ENCODE measurements at regions not wholly inside any gene's neighbourhood (a gene's known extent, or its start where the extent isn't known, plus 50 kb on each side); places are given as distances from the start of the nearest gene placed in this dataset.

- DNase-seq = no peak
Observed at GRCh38 chr7:18262058-18262457, 233.5 kb upstream of the HDAC9 start.

DNA sequence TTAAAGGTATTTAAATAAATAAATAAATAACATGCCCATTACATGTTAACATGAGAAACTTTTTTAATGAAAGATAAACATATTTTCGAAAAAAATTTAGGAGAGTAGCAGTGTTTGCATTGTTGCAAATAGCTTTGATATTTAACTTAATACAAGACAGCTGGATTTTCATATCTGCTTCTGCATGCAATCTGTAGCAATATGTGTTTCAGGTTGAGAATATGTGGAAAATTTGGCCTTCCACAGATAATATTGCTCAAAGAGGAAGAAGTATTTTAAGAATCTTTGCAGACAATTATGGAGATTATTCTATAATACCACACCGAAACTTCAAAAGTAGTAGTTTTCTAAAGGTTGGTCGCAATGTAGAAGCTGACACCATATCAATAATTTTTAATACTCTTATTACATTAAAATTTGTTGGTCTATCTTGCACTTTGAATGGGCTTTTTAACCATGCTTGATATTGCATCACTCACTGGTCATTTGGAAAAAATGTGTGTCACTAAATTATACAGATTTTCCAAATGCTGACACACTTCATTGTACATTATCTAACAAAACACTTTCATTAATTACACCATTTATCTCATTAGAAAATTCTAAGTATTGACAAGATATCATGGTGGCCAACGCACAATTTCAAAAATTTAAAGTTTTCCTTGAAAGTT is 229.8 kb upstream of the HDAC9 start:
- DNase-seq = no peak

- no peak for DNase-seq
Observed at GRCh38 chr7:18268571-18268970, 227.0 kb upstream of the HDAC9 start.

DNA sequence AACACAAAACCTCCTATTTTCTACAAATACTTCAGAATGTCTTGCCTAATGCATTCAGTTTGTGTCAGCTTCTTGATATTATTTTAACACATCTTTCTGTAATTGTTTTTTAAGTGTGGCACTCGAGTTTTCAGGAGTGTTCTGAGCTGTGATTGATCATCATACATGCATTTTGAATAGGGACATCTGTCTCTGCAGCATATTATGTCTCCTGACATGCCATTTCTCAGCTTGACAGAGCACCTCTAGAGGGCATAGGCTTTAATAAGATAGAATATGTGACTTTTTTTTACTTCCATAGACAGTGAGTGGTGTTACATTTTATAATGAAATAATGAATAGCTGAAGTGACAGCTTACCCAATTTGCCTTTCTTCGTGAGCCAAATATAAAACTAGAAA is 219.2 kb upstream of the HDAC9 start:
- DNase-seq = no peak

DNA sequence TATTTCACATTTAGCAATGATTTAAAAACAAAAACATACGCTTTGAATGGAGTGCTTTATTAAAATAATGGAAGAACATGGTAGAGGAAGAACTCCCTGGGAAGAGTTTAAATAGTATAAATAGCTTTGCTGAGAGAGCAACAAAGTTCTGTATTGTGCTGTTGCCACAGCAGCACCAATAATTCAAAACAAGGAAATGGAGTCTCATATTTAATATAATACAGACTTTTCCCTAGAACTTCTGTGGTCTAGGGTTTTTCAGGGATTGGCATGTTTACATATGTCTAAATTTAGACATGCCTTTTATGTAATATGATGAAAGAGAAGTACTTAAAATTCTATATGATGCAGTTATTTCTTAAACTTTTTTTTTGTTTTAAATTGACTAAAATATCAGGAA is 217.2 kb upstream of the HDAC9 start:
- no peak for DNase-seq

DNA sequence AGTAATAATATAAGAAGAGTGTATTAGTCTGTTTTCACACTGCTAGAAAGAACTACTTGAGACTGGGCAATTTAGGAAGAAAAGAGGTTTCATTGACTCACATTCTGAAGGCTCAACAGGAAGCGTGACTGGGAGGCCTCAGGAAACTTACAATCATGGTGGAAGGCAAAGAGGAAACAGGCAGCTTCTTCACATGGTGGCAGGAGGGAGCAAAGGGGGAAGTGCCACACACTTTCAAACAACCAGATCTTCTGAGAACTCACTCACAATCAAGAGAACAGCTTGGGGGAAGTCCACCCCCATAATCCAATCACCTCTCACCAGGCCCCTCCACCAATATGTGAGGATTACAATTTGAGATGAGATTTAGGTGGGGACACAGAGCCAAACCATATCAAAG is 212.5 kb upstream of the HDAC9 start:
- no peak for DNase-seq

DNA sequence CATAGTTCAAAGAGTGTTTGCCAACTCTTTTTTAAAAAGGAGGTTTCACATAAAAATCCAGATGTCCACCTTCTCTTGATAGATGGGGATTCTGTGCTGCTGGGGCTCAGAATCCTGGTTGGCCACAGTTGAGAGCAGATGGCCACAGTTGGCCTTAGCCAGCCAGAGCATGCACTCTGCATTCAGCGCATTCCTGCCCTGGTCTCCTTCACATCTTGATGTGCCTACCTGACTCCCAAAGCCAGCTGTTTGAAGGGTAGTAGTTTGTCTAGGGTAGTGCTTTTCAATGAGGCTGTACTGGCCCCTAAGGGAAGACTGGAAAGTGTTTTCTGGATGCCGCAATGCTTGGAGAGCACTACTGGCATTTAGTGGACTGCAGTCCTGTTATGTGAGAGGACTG is 208.1 kb upstream of the HDAC9 start:
- DNase-seq = no peak

DNA sequence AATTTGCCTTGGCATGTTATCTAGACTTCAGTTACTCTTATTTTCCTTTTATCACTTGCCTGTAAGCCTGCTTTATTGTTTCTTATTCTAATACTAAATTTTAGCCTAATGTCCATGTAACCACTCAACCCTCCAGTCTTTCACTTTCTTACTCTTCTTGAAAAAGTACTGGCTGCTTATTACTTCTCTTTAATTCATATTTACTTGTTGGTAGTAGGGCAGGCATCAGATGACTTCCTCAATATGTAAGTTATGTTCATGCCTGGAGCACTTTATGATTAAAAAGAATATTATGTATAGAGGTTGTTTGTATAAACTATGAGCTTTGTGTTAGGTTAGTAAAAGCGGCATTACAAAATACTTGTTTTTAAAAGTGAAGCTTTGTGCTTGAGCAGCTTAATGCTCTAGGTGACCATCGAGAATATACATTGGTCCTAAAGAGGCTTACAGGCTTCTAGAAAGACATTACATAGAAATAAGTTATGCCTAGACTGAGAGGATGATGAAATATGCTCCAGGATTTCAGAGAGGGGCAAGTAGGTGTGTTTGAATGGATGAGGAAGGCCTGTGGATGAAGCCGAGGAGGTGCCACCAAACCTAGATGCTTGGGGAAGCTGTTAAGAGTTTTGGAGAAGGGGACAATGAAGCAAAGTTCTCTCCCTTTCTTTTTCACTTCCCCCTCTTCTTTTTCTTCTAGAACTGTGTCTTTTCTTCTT is 207.1 kb upstream of the HDAC9 start:
- no peak for DNase-seq

DNA sequence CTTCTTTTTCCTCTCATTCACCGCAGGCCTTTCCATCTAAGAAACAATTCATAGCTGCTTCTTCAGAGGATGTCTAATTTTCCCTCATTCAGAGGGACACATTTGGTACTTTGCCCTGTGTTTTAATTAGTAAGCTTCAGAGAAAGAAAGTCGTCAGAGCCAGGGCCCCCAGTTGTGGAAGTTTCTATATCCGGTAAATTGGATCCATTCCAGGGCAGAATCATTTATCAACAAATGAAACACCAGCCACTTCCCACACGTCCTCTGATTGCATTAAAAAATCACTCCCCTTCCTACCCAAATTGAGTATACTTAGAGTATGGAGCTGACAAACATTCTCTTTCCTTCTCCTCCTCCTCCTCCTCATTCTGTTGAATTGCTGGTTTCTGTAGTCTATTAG is 205.8 kb upstream of the HDAC9 start:
- DNase-seq = no peak

DNA sequence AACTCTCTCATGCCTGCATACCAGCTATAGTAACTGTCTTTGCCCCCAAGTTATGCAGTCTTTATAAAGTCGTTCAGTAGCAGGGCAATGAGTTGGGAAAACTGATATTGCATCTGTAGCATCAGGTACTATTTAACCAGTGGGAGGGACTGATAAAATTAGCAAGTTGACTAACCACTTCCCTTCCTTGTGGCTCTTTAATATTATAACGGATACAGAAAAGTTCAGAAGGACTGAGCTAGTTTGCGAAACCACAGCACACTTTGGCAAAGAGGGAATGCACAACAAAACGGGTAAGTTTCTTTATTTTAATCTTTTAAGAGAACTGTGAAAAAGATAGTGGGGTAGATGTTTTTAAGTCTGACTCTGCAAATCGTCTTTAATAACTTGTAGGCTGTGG is 205.3 kb upstream of the HDAC9 start:
- no peak for DNase-seq

GRCh38 chr7:18290865-18291264 is 204.7 kb upstream of the HDAC9 start:
- no peak for DNase-seq

- no peak for DNase-seq
Observed at GRCh38 chr7:18292584-18292983, 203.0 kb upstream of the HDAC9 start.

GRCh38 chr7:18293759-18294158 is 201.8 kb upstream of the HDAC9 start:
- DNase-seq = no peak

DNA sequence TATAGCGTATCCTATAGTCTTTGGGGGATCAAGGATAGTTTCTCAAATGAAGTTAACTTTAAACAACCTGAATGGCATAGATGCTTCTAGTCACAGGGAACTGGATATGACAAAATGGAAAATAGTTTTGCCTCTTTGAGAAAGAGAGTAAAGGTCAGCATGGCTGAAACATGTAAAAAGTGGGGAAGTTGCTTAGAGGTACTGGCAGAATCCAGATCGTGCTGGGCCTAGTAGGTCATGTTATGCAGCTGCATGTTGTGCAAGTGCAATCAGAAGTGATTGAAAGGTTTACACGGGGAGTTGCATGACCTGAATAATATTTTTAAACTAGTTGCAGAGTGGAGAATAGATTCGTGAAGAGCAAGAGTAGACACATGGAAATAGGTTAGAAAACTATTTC is 201.1 kb upstream of the HDAC9 start:
- DNase-seq = no peak

- no peak for DNase-seq
Observed at GRCh38 chr7:18295781-18296423, 199.6 kb upstream of the HDAC9 start.

- no peak for DNase-seq
Observed at GRCh38 chr7:18302097-18302496, 193.5 kb upstream of the HDAC9 start.

GRCh38 chr7:18305866-18306265 is 189.7 kb upstream of the HDAC9 start:
- DNase-seq = no peak

GRCh38 chr7:18306696-18307095 is 188.9 kb upstream of the HDAC9 start:
- DNase-seq = no peak

DNA sequence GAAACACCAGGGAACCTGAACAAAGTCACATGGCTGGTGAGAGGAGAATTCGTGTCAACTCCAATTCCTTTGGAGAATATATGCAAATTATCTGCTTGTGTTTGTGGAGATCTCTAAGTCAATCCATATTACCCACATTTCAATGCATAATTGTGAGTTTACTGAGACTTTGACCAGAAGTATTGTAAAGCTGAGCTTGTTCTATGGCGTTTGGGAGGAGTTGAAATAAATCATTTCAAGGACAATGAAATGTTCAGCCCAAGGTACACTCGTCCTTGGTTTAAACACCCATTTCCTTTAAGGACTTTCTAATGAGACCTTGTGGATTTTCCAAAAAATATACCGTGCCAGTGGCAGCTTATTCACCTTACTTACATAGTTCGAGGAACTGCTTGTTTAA is 186.6 kb upstream of the HDAC9 start:
- DNase-seq = no peak

- no peak for DNase-seq
Observed at GRCh38 chr7:18312482-18312881, 183.1 kb upstream of the HDAC9 start.

DNA sequence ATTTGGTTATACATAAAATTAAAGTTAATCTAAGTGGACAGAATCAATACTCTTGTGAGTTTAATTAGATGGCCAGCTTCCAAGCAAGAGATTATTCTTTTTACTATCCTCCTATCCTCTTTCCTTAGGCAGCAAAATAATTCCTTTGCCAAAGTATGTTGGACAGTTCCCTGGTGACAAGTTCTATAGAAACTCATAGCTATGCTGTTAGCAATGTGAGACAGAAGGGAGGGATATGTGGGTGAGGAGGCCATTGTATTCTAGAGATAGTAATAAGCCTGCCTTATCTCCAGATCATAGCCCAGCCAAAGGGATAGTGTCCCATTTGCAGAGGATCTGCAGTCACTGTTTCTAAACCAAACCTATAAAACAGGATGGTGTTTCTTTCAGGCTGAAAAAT is 181.6 kb upstream of the HDAC9 start:
- DNase-seq = no peak

GRCh38 chr7:18315241-18315640 is 180.3 kb upstream of the HDAC9 start:
- DNase-seq = no peak

- DNase-seq = no peak
Observed at GRCh38 chr7:18317941-18318340, 177.6 kb upstream of the HDAC9 start.

- no peak for DNase-seq
Observed at GRCh38 chr7:18320422-18320821, 175.1 kb upstream of the HDAC9 start.
